ENCODE measurements at regions not wholly inside any gene's neighbourhood (a gene's known extent, or its start where the extent isn't known, plus 50 kb on each side); places are given as distances from the start of the nearest gene placed in this dataset.
A peak's percentile ranks its signal among the peaks of the same experiment; 100 is the strongest.

GRCh38 chr21:41678924-41679318 is 87.9 kb downstream of the RIPK4 start:
- peaks cover 10% of the 10 kb centered on the region for H3K4me1 ChIP-seq (ENCODE audit: control insufficient read depth, insufficient read depth, low read length)
- DNase-seq (ENCODE audit: low read depth), result peak; percentile 86
- H3K9me3 ChIP-seq (ENCODE audit: control insufficient read depth, low read length), result no peaks in the 10 kb centered on the region
- no peaks in the 10 kb centered on the region for H3K36me3 ChIP-seq (ENCODE audit: control insufficient read depth, insufficient read depth, low read length, severe bottlenecking)
- H3K9ac ChIP-seq (ENCODE audit: low read length), result no peak overlapping the region
- no peak overlapping the region for H3K4me3 ChIP-seq (ENCODE audit: low read length)
- no peaks in the 10 kb centered on the region for H3K27me3 ChIP-seq (replicated peaks; ENCODE audit: control insufficient read depth, insufficient read depth, low read length)

GRCh38 chr21:41678016-41678923 is 88.6 kb downstream of the RIPK4 start:
- DNase-seq (ENCODE audit: low read depth), result no peak
- Histone ChIP-seq H3K4me3 (ENCODE audit: low read length) (no peak overlapping the region), H3K4me1 (ENCODE audit: control insufficient read depth, insufficient read depth, low read length) (peaks cover 10% of the 10 kb centered on the region), H3K9ac (ENCODE audit: low read length) (no peak overlapping the region), H3K9me3 (ENCODE audit: control insufficient read depth, low read length) (no peaks in the 10 kb centered on the region), H3K27me3 (replicated peaks; ENCODE audit: control insufficient read depth, insufficient read depth, low read length) (peaks cover 3% of the 10 kb centered on the region), H3K36me3 (ENCODE audit: control insufficient read depth, insufficient read depth, low read length, severe bottlenecking) (no peaks in the 10 kb centered on the region)

GRCh38 chr21:41677671-41678015 is 89.2 kb downstream of the RIPK4 start:
- peaks cover 3% of the 10 kb centered on the region for H3K27me3 ChIP-seq (replicated peaks; ENCODE audit: control insufficient read depth, insufficient read depth, low read length)
- H3K36me3 ChIP-seq (ENCODE audit: control insufficient read depth, insufficient read depth, low read length, severe bottlenecking), result no peaks in the 10 kb centered on the region
- peaks cover 10% of the 10 kb centered on the region for H3K4me1 ChIP-seq (ENCODE audit: control insufficient read depth, insufficient read depth, low read length)
- no peak for DNase-seq (ENCODE audit: low read depth)
- H3K4me3 ChIP-seq (ENCODE audit: low read length), result no peak overlapping the region
- H3K9me3 ChIP-seq (ENCODE audit: control insufficient read depth, low read length), result no peaks in the 10 kb centered on the region
- H3K9ac ChIP-seq (ENCODE audit: low read length), result no peak overlapping the region

- Histone ChIP-seq H3K27me3 (replicated peaks; ENCODE audit: control insufficient read depth, insufficient read depth, low read length) (peaks cover 5% of the 10 kb centered on the region), H3K4me3 (ENCODE audit: low read length) (no peak overlapping the region), H3K9me3 (ENCODE audit: control insufficient read depth, low read length) (no peaks in the 10 kb centered on the region), H3K4me1 (ENCODE audit: control insufficient read depth, insufficient read depth, low read length) (peaks cover 10% of the 10 kb centered on the region), H3K36me3 (ENCODE audit: control insufficient read depth, insufficient read depth, low read length, severe bottlenecking) (no peaks in the 10 kb centered on the region), H3K9ac (ENCODE audit: low read length) (no peak overlapping the region)
- DNase-seq (ENCODE audit: low read depth), result no peak
These were observed 90.7 kb downstream of the RIPK4 start for GRCh38 chr21:41676198-41676597.

GRCh38 chr21:41675574-41675973 is 91.3 kb downstream of the RIPK4 start:
- H3K9ac ChIP-seq (ENCODE audit: low read length), result no peak overlapping the region
- H3K4me3 ChIP-seq (ENCODE audit: low read length), result no peak overlapping the region
- no peak for DNase-seq (ENCODE audit: low read depth)
- no peaks in the 10 kb centered on the region for H3K9me3 ChIP-seq (ENCODE audit: control insufficient read depth, low read length)
- H3K36me3 ChIP-seq (ENCODE audit: control insufficient read depth, insufficient read depth, low read length, severe bottlenecking), result no peaks in the 10 kb centered on the region
- peaks cover 10% of the 10 kb centered on the region for H3K4me1 ChIP-seq (ENCODE audit: control insufficient read depth, insufficient read depth, low read length)
- peaks cover 5% of the 10 kb centered on the region for H3K27me3 ChIP-seq (replicated peaks; ENCODE audit: control insufficient read depth, insufficient read depth, low read length)

GRCh38 chr21:41674402-41674801 is 92.5 kb downstream of the RIPK4 start:
- no peak for DNase-seq (ENCODE audit: low read depth)
- Histone ChIP-seq H3K27me3 (replicated peaks; ENCODE audit: control insufficient read depth, insufficient read depth, low read length) (peaks cover 5% of the 10 kb centered on the region), H3K36me3 (ENCODE audit: control insufficient read depth, insufficient read depth, low read length, severe bottlenecking) (no peaks in the 10 kb centered on the region), H3K9ac (ENCODE audit: low read length) (no peak overlapping the region), H3K9me3 (ENCODE audit: control insufficient read depth, low read length) (no peaks in the 10 kb centered on the region), H3K4me1 (ENCODE audit: control insufficient read depth, insufficient read depth, low read length) (peaks cover 9% of the 10 kb centered on the region), H3K4me3 (ENCODE audit: low read length) (no peak overlapping the region)

- no peak overlapping the region for H3K4me3 ChIP-seq (ENCODE audit: low read length)
- H3K4me1 ChIP-seq (ENCODE audit: control insufficient read depth, insufficient read depth, low read length), result peaks cover 3% of the 10 kb centered on the region
- no peak overlapping the region for H3K9ac ChIP-seq (ENCODE audit: low read length)
- no peak for DNase-seq (ENCODE audit: low read depth)
- H3K36me3 ChIP-seq (ENCODE audit: control insufficient read depth, insufficient read depth, low read length, severe bottlenecking), result no peaks in the 10 kb centered on the region
- no peaks in the 10 kb centered on the region for H3K9me3 ChIP-seq (ENCODE audit: control insufficient read depth, low read length)
- H3K27me3 ChIP-seq (replicated peaks; ENCODE audit: control insufficient read depth, insufficient read depth, low read length), result peaks cover 5% of the 10 kb centered on the region
These were observed 93.1 kb downstream of the RIPK4 start for GRCh38 chr21:41673596-41674335.

GRCh38 chr21:41673071-41673470 is 93.8 kb downstream of the RIPK4 start:
- Histone ChIP-seq H3K9me3 (ENCODE audit: control insufficient read depth, low read length) (no peaks in the 10 kb centered on the region), H3K9ac (ENCODE audit: low read length) (no peak overlapping the region), H3K36me3 (ENCODE audit: control insufficient read depth, insufficient read depth, low read length, severe bottlenecking) (no peaks in the 10 kb centered on the region), H3K4me3 (ENCODE audit: low read length) (no peak overlapping the region), H3K27me3 (replicated peaks; ENCODE audit: control insufficient read depth, insufficient read depth, low read length) (peaks cover 5% of the 10 kb centered on the region), H3K4me1 (ENCODE audit: control insufficient read depth, insufficient read depth, low read length) (no peaks in the 10 kb centered on the region)
- no peak for DNase-seq (ENCODE audit: low read depth)

- H3K4me1 ChIP-seq (ENCODE audit: control insufficient read depth, insufficient read depth, low read length), result no peaks in the 10 kb centered on the region
- DNase-seq (ENCODE audit: low read depth), result no peak
- no peaks in the 10 kb centered on the region for H3K9me3 ChIP-seq (ENCODE audit: control insufficient read depth, low read length)
- H3K27me3 ChIP-seq (replicated peaks; ENCODE audit: control insufficient read depth, insufficient read depth, low read length), result peaks cover 5% of the 10 kb centered on the region
- no peaks in the 10 kb centered on the region for H3K36me3 ChIP-seq (ENCODE audit: control insufficient read depth, insufficient read depth, low read length, severe bottlenecking)
- H3K4me3 ChIP-seq (ENCODE audit: low read length), result no peak overlapping the region
- H3K9ac ChIP-seq (ENCODE audit: low read length), result no peak overlapping the region
These were observed 94.3 kb downstream of the RIPK4 start for GRCh38 chr21:41672543-41672915.

- no peak overlapping the region for H3K4me3 ChIP-seq (ENCODE audit: low read length)
- DNase-seq (ENCODE audit: low read depth), result no peak
- no peaks in the 10 kb centered on the region for H3K36me3 ChIP-seq (ENCODE audit: control insufficient read depth, insufficient read depth, low read length, severe bottlenecking)
- no peaks in the 10 kb centered on the region for H3K4me1 ChIP-seq (ENCODE audit: control insufficient read depth, insufficient read depth, low read length)
- H3K27me3 ChIP-seq (replicated peaks; ENCODE audit: control insufficient read depth, insufficient read depth, low read length), result peaks cover 5% of the 10 kb centered on the region
- H3K9me3 ChIP-seq (ENCODE audit: control insufficient read depth, low read length), result no peaks in the 10 kb centered on the region
- H3K9ac ChIP-seq (ENCODE audit: low read length), result no peak overlapping the region
These were observed 94.9 kb downstream of the RIPK4 start for GRCh38 chr21:41671859-41672542.

- no peak for DNase-seq (ENCODE audit: low read depth)
- H3K4me1 ChIP-seq (ENCODE audit: control insufficient read depth, insufficient read depth, low read length), result no peaks in the 10 kb centered on the region
- H3K36me3 ChIP-seq (ENCODE audit: control insufficient read depth, insufficient read depth, low read length, severe bottlenecking), result no peaks in the 10 kb centered on the region
- no peak overlapping the region for H3K4me3 ChIP-seq (ENCODE audit: low read length)
- no peaks in the 10 kb centered on the region for H3K9me3 ChIP-seq (ENCODE audit: control insufficient read depth, low read length)
- H3K9ac ChIP-seq (ENCODE audit: low read length), result no peak overlapping the region
- H3K27me3 ChIP-seq (replicated peaks; ENCODE audit: control insufficient read depth, insufficient read depth, low read length), result peaks cover 5% of the 10 kb centered on the region
These were observed 95.6 kb downstream of the RIPK4 start for GRCh38 chr21:41671212-41671762.
